Activated T-cell treated with anti-CD3 and anti-CD28 coated beads for 48 hours (primary cell): ENCODE measurements at regions not wholly inside any gene's neighbourhood (a gene's known extent, or its start where the extent isn't known, plus 50 kb on each side); places are given as distances from the start of the nearest gene placed in this dataset.
"Not testable (repeated sequence)": the region's sequence is repeated elsewhere in the genome, so short reads cannot be mapped to it uniquely, and the experiment has no call there.

Source experiments
- DNase-seq: peaks from one replicate; pipeline ENCODE4 v3.0.0-alpha.2; 2020; ENCODE audit warnings: low read depth

DNA sequence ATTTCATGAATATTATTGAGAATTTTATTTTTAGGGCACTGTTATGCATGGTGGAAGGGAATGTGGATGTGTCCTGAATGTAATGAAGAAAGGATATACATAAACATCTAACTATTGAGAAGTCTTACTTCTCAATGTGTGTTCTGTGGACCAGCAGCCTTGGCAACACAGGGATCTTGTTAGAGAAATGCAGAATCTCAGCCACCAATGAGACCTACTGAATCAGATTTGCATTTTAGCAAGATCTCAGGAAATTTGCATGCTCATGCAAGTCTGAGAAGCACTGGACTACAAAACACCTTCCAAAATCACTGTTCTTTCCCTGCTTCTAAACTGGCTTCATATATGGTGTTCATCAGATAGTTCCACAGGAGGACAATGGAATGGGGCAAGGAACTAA is 139.7 kb upstream of the WDFY3 start:
- no peak for DNase-seq

DNA sequence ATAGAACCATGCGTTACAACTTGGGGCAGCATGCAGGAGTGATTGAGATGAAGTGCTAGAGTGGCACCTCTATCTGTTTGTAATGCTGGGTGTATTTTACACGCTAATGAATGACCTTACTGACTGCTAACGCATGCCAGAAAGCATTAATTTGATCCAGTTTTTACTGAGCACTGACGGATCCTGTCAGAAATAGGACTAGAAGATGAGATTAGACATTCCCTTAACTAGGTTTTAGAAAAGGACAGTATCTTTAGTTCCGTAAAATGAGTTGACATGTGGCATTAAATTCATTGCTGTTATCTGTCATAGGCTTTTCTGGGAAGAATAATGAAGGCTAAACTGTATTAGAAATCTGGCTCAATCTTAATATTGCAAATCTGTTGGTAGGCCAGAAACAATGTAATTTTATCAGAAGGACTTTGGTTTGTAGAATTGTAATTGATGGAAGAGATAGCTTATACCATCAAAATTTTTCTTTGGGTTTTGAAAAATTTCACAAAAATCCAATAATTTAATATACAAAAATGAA is 140.4 kb upstream of the WDFY3 start:
- DNase-seq = no peak

DNA sequence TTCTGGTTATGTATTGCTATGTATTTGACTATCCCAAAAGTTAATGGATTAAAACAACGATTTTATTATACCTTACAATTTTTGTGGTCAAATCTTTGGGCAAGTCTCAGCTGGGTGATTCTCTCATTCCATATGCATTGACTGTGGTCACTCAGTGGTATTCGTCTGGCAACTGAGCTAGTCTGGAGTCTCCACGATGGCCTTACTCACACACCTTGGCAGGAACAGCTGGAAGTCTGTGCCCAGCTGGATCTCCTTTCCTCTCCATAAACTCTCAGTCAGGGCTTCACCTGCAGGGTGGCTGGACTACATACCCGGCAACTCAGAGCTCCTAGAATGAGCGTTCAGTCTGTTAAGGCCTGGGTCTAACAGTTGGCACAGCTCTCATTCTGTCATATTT is 141.1 kb upstream of the WDFY3 start:
- no peak for DNase-seq

DNA sequence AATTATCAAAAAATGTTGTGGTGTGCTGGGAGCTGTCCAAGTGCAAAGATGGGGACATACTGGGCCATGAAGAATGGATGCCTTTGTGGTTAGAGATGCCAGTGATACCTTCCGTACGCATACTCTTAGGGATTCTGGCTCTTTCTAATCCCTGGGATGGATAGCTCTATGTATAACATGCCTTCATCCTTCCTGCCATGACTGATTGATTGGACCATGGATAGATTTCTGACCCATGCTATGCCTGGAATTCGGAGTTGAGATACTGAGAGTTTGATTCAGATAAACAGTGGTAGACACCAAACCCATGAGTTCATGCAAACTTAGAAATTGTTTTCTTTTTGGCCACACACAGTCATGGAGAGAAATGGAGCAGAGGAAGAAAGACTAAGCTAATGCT is 147.2 kb upstream of the WDFY3 start:
- DNase-seq = no peak

DNA sequence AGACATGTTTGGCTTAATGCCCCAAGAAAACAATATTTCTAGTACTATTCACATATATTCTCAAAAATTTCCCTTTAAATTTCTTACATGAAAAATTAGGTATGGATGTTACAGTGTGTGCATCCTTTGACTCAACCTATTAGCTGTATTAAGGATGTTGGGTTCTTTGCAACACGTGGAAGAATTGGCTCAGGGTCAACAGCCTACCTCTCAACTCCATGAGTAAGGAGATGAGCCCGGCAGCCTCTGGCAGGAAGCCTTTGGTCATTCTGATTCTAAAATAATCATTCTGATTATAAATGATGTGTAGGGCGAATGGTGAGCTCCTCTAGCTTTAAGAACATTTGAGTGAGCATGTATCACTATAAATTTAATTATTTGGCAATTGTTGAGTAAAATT is 148.0 kb upstream of the WDFY3 start:
- no peak for DNase-seq

DNA sequence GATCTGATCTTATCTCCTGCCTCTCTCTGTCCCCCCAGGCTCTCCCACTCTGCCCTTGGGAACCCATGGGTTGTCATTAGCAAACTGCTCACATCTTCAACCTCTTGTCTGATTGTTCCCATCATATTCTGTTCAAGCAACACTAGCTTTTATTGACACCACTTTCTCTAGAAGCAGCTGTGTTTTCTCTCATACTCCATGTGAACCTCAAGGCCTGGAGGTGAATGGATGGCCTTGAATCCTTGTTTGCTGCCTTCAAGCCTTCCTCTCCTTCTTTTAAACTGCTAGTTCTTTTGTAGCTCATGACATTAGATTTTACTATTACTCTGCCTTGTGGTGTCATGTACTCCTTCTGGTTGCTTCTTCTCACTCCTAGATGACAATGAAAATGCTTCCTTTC is 149.5 kb upstream of the WDFY3 start:
- DNase-seq = no peak

DNA sequence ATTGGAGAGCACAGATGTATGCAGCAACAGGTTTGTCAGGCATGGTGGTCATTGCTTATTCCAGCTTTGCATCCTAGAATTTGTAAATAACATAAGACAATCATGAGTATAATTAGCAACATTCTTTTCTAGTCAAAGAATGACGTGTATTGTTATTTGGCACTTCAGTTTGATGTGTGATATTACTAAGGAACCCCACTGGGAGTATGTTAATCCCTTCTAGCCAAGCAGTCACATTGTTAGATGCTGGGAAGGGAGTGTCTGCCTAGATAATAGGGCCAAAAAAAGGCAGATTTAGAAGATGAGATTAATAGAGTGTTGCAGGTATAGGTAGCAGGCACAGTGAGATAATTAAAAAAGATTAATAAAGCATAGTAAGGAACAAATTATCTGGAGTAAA is 159.2 kb upstream of the WDFY3 start:
- DNase-seq = no peak

DNA sequence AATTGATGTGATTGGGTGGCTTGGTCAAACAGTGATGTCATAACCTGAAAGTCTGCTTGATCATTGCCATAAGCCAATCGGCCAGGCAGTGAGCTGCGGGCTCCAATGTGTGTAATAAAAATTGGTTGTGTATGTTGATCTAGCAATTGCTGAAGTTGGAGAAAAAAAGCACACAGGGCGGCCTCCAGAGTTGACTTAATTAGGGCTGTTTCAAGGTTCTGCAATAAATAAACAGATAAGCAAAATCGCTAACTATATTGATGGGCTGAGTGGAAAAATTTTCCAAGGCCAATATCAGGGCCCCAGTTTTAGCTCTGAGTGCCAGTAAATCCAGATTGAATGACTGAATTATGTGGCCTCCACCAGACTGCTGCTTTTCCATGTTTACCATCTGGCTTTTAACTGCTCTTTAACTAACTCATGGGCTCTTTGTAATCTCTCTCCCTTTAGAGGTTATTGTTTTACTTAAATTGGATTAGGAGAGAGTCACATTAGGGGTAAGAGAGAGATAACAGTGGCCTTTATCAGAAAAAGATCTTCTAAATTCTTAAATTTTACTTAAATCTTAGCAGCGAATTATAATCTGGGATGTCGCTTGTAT is 160.6 kb upstream of the WDFY3 start:
- no peak for DNase-seq

DNA sequence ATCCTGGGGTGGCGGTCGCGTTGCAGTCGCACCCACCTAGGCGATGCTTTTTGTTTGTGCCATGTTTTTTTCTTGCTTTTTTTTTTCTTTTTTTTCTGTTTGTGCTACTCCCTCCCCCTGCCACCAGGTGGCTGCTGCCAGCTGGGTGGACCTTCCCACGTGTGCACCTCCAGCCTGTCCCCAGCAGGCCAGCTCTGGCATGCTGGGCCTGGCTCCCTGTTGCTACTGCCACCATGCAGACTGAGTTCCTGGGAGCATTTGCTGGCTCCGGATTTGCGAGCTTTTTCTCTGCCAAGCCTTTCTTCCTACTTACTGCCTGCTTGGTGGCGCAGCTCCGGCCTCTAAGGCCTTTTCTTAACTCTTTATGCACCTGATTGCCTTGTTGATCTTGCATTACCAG is 161.2 kb upstream of the WDFY3 start:
- DNase-seq = no peak

DNA sequence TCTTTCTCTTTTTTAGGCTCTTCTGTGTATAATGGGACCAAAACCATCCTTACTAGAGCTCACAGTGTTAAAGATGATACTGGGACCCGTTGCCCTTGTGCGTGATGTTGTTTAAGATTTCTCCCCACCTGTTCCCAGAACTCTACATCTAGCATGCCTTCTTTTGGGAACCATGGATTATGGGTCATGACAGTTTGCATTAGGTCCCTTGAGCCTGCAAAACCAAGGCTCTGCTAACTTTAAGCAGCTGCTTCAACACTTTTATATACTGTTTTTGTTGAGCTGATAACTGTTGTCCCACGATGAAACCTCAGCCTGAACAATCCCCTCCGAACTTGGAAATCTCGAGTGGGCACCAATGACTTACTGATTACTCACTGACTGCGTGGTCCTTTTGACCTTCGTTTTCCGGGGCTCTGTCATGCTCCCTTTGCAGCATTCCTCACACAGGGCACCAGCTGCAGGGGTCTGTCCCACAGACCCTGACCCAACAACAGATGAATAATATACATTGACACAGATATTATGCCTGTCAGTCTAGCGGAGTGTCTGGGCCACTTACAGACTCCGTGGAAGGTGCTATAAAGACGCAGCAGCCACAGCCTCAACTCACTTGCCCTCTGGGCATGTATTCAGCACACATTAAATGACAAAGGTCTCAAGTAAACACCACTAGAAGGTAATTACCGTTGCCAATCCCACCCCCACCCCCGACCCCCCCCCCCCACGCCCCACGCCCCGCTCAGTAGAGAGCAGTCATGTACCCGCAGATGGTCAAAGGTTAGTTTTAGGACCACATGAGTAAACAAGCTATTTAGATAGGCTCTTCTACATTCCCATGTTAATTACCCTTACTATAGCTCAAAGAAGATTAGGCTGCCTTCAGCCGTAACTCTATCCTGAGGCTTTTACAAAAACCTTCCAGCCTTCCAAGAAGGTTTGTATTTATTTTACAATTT is 162.0 kb upstream of the WDFY3 start:
- no peak for DNase-seq

DNA sequence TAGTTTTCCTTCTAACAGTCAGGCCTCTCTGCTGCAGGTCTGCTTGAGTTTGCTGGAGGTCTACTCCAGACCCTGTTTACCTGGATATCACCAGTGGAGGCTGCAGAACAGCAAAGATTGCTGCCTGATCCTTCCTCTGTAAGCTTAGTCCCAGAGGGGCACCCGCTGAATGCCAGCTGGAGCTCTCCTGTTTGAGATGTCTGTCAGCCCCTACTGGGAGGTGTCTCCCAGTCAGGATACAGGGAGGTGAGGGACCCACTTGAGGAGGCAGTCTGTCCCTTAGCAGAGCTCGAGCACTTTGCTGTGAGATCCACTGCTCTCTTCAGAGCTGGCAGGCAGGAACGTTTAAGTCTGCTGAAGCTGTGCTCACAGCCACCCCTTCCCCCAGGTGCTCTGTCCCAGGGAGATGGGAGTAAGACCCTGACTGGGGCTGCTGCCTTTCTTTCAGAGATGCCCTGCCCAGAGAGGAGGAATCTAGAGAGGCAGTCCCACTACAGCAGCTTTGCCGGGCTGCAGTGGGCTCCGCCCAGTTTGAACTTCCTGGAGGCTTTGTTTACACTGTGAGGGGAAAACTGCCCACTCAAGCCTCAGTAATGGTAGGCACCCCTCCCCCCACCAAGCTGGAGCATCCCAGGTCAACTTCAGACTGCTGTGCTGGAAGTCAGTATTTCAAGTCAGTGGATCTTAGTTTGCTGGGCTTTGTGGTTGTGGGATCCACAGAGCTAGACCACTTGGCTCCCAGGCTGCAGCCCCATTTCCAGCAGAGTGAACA is 163.1 kb upstream of the WDFY3 start:
- DNase-seq = not testable (repeated sequence)

DNA sequence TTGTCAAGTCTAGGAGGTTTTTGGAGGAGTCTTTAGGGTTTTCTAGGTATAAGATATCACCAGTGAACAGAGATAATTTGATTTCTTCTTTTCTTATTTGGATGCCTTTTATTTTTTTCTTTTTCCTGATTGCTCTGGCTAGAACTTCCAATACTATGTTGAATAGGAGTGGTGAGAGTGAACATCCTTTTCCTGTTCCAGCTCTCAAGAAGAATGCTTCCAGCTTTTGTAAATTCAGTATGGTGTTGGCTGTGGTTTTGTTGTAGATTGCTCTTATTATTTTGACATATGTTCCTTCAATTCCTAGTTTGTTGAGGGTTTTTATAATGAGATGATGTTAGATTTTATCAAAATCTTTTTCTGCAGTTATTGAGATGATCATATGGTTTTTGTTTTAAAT is 165.6 kb upstream of the WDFY3 start:
- no peak for DNase-seq

DNA sequence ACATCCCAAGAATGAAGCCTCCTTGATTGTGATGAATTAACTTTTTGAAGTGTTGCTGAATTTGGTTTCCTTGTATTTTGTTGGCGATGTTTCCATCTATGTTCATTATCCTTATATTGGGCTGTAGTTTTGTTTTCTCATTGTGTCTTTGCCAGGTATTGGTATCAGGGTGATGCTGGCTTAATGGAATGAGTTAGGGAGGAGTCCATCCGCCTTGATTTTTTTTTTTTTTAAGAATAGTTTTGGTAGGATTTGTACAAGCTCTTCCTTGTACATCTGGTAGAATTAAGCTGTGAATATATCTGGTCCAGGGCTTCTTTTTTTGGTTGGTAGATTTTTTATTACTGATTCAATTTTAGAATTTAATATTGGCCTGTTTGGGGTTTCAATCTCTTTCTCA is 166.1 kb upstream of the WDFY3 start:
- DNase-seq = no peak

DNA sequence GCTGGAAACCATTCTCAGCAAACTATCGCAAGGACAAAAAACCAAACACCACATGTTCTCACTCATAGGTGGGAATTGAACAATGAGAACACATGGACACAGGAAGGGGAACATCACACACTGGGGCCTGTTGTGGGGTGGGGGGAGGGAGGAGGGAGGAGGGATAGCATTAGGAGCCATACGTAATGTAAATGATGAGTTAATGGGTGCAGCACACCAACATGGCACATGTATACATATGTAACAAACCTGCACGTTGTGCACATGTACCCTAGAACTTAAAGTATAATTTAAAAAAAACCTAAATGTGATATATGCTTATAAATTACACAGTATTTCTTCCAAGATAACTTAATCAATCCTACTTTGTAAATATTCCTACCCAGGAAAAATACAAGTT is 173.3 kb upstream of the WDFY3 start:
- not testable (repeated sequence) for DNase-seq

DNA sequence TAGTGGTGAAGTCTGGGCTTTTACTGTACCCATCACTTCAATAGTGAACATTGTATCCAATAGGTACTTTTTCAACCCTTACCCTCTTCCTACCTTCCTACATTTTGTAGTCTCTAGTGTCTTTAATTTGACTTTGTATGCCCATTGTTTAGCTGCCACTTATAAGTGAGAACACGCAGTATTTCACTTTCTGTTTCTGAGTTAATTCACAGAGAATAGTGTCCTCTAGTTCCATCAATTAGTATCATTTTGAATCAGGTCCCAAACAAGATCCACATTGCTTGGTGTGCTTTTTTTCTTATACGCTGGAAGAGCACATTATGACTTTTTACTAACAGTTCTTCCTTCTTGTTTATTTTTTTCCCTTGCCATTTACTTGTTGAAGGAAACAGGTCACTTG is 176.0 kb upstream of the WDFY3 start:
- DNase-seq = no peak

DNA sequence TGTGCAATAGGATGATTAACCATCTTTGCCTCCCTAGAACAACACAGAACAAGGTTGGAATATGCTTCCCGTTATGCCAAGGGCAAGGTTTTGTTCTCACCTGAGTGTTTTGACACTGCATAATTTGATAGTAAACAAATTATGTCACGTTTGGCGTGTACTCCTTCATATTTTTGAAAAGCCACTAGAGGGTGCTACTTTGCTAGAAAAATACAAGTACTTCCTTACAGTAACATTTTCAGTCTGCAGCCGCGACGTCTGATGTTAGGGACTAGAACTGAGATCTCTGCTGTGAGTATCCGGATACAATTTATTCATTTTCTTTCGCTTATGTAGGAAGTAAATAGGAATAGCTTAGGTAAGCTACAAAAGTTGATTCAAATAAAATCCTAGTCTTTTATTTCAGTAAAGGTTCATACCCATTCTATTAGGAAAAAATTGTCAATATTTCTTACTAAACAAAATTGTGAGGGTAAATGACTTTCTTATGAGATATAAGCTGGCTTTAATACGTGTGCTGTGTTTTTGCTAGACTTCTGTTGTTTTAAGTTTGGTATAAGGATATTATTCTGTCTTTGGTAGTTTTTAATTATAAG is 181.1 kb upstream of the WDFY3 start:
- DNase-seq = no peak

DNA sequence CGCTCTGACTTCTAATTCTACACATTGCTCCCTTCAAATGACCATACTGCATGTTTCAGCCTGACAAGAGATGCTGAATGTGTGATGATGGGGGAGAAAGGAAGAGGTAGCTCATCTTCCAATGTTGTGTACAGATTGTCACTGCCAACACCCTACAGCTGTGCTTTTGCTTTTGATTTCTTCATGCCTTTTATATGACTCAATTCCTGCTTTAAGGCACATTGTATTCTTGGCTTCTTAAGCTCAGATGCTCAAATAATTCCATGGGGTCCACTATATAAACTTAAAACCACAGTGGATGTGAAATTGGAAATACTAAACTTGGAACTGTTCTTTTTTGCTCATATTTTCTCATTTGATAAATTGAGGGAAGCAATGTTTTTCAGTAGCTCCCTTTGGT is 183.2 kb upstream of the WDFY3 start:
- DNase-seq = no peak

DNA sequence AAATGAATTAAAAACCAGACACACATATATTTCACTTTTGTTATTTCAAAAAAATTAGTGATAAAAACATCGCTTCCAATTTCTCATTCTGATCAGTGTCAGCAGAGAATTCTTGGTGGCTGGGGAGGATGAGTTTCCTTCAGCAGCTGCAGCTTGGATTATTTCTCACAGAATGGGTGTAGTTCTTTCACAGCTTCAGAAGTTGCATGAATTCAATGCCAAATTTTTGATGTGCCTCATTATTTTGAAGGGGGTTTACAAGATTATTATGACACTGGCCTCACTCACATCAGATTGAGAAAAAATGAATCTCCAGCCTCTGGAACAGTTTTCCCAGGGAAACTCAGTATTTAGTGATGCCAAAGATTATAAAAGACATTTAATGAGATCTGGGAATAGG is 184.9 kb upstream of the WDFY3 start:
- no peak for DNase-seq

DNA sequence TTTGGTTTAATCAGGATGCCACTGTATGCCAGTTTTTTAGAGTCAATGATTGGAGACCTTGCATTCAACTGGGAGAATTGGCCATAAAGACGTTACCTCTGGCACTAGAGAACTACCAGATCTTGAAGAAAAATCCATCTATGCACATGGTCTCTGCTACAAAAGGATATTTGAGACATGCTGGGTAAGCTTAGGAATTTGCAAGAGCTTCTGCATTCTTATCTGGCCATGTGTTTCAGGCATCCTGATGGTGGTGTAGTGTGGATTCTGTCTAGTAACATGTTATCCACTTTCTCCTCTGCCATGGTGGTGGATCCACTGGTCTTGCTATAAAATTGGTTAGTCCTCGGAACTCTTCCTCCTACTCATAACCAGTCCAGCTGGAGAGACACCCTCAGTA is 185.3 kb upstream of the WDFY3 start:
- DNase-seq = no peak

DNA sequence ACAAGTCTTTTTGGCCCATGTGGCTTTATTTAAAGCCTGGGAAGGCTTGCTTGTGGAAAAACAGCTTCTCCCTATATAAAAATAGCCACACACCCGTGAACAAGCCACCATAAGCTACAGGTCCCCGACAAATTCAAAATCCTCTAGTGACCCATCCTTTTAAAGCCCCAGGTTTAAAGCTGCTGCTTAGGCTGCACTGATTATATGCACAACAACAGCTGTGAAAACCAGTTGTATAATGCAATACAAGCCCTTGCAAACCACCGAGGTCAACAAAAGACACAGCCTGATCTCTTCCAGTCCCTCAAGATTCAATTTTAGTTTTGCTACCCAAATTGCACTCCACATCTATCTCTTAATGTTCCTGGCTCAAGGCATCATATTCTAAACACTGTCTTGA is 186.0 kb upstream of the WDFY3 start:
- no peak for DNase-seq

DNA sequence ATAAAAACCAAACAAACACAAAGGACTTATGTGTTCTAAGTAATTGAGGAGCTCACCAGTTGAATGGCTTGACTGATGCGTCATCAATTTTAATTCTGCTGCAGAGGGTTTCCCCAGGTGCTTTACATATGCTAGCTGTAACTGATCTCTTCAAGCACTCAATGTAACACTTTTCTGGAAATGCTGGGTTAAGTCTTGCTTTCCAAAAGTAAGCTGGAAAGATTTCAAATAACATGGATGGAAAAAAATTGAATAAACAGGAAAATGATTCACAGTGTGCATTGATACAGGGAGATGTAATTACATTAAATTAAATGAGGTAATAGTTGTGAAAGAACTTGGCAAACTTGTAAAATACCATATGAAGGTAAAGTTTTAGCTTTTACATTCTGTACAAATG is 186.7 kb upstream of the WDFY3 start:
- no peak for DNase-seq

DNA sequence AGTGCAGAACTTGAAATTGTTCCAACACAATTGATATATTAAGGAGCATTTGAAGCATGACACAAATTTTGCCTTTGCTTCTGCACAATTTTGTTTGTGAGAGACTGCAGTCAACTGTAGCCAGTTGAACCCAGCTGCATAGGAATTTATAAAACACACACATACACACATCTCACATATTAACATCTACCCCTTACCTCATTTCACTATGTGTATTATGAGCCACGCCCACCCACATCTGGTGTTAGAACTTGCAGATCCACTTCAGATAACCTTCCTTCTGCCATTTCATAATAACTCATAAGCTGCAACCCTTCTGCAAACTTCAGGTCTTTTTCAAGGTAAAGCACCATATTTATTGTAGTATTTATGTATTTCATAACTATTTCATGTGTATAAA is 188.1 kb upstream of the WDFY3 start:
- DNase-seq = no peak
